Common myeloid progenitor, CD34-positive (primary cell): ENCODE measurements at regions not wholly inside any gene's neighbourhood (a gene's known extent, or its start where the extent isn't known, plus 50 kb on each side); places are given as distances from the start of the nearest gene placed in this dataset.

Experiments used
- CTCF ChIA-PET: fragments of 350-600 bp; sonication (Branson Sonifier 250); formaldehyde crosslinking; loops from one replicate; lab custom pipeline; 2021; ENCODE audit warnings: antibody characterized with exemption; lab: Charles Lee
- POLR2A ChIA-PET: fragments of 350-600 bp; sonication (Branson Sonifier 250); formaldehyde crosslinking; loops from one replicate; lab custom pipeline; 2021; ENCODE audit warnings: antibody characterized with exemption; lab: Charles Lee
- DNase-seq, 3 donors: peaks; one replicate each; pipeline versions ENCODE4 v3.0.0 to v3.0.0-alpha.2; 2013
- H3K27ac ChIP-seq, 2 experiments: 1 replicate in 1 of 2; 2 replicates in 1 of 2; pipeline ENCODE4 v1.7.0; 2013; ENCODE audit warnings: inconsistent platforms in 2 of 2, low read length in 2 of 2, mild to moderate bottlenecking in 2 of 2, low read depth in 1 of 2, moderate library complexity in 1 of 2; ENCODE audit not compliant: severe bottlenecking in 2 of 2, insufficient read depth in 1 of 2, poor library complexity in 1 of 2
- H3K27me3 ChIP-seq, 5 experiments: replicated peaks in 2 of 5; 1 replicate in 3 of 5; 2 replicates in 2 of 5; pipeline versions ENCODE4 v1.6.1 to v1.7.0; 2013; ENCODE audit warnings: low read length in 4 of 5, mild to moderate bottlenecking in 2 of 5, moderate library complexity in 2 of 5, inconsistent platforms in 1 of 5; ENCODE audit not compliant: insufficient read depth in 5 of 5, control insufficient read depth in 4 of 5
- H3K36me3 ChIP-seq, 4 experiments: 1 replicate in 2 of 4; 2 replicates in 2 of 4; pipeline versions ENCODE4 v1.6.1 to v1.7.0; 2013; ENCODE audit warnings: low read length in 3 of 4, control low read depth in 1 of 4, mild to moderate bottlenecking in 1 of 4; ENCODE audit not compliant: control insufficient read depth in 4 of 4, insufficient read depth in 4 of 4
- H3K4me1 ChIP-seq, 4 experiments: 1 replicate in 3 of 4; 2 replicates in 1 of 4; pipeline versions ENCODE4 v1.6.1 to v1.7.1; 2013; ENCODE audit warnings: low read length in 3 of 4, mild to moderate bottlenecking in 3 of 4, control low read depth in 1 of 4, inconsistent platforms in 1 of 4, moderate library complexity in 1 of 4; ENCODE audit not compliant: control insufficient read depth in 4 of 4, insufficient read depth in 4 of 4; ENCODE audit errors: control extremely low read depth in 1 of 4
- H3K4me3 ChIP-seq, 7 experiments: 1 replicate in 4 of 7; 2 replicates in 3 of 7; pipeline versions ENCODE4 v1.5.1 to v1.7.0; 2013; ENCODE audit warnings: mild to moderate bottlenecking in 7 of 7, low read length in 6 of 7, moderate library complexity in 6 of 7, inconsistent platforms in 2 of 7, low read depth in 2 of 7, control low read depth in 1 of 7; ENCODE audit not compliant: insufficient read depth in 4 of 7, control insufficient read depth in 1 of 7; ENCODE audit errors: extremely low read depth in 1 of 7
- H3K9me3 ChIP-seq, 5 experiments: 1 replicate in 4 of 5; 2 replicates in 1 of 5; pipeline versions ENCODE4 v1.6.1 to v1.7.1; 2013; ENCODE audit warnings: low read length in 4 of 5, mild to moderate bottlenecking in 2 of 5, inconsistent platforms in 1 of 5, low read depth in 1 of 5, moderate library complexity in 1 of 5; ENCODE audit not compliant: control insufficient read depth in 4 of 5, insufficient read depth in 2 of 5; ENCODE audit errors: control extremely low read depth in 1 of 5
- WGBS: methylation state at CpG from one replicate; pipeline ENCODE4 v1.1.5; 2013; ENCODE audit not compliant: insufficient coverage; 5-methylcytosine and 5-hydroxymethylcytosine counted together

DNA sequence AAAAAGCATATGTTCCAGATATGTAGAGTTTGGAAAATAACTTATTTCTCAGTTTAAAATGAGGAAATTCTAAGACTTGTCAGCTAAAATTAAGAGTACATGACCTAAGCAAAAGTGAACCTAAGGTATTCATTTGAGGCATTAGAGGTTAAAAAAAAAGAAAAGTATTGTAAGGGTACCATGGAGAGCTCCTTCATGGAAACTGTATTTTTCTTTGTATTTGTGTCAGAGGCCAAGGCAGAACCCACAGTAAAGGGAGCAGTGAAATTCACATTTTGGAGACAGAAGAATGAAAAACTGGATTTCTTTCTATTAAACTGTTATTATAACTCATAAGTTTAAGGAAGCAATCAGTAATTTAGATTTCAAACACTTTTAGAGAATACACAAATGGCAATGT lies 1494.8 kb downstream of the KCNT2 start:
- H3K9me3 ChIP-seq = no peaks in the 10 kb centered on the region
- no peak overlapping the region for H3K27ac ChIP-seq
- no peaks in the 10 kb centered on the region for H3K36me3 ChIP-seq
- no peak overlapping the region for H3K4me3 ChIP-seq
- ChIA-PET CTCF (interaction anchor here (0.6 kb wide), 1 partner anchor 480 kb away, joined by 4 read pairs; no protein-coding TSS in a partner anchor), POLR2A (no interaction called here)
- DNase-seq = no peak
- H3K4me1 ChIP-seq = no peaks in the 10 kb centered on the region
- H3K27me3 ChIP-seq = no peaks in the 10 kb centered on the region

DNA sequence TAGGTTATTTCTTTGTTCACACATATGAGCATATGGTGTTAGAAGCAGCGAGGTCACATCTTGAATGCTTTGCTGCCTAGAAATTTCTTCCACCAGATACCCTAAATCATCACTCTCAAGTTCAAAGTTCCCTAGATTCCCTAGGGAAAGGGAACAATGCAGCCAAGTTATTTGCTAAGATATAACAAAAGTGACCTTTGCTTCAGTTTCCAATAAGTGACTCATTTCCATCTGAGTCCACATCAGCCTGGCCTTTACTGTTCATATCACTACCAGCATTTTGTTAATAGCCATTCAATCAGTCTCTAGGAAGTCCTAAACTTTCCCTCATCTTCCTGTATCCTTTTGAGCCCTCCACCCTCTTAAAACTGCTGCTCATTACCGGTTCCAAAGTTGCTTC lies 1502.5 kb downstream of the KCNT2 start:
- no peaks in the 10 kb centered on the region for H3K4me1 ChIP-seq
- CTCF ChIA-PET = no interaction called here
- no peak for DNase-seq
- H3K4me3 ChIP-seq = no peak overlapping the region
- H3K27ac ChIP-seq = no peak overlapping the region
- POLR2A ChIA-PET = no interaction called here
- H3K36me3 ChIP-seq = no peaks in the 10 kb centered on the region
- 0% methylated on average over 1 of the region's 2 CpGs for WGBS
- H3K9me3 ChIP-seq = no peaks in the 10 kb centered on the region
- H3K27me3 ChIP-seq = no peaks in the 10 kb centered on the region

DNA sequence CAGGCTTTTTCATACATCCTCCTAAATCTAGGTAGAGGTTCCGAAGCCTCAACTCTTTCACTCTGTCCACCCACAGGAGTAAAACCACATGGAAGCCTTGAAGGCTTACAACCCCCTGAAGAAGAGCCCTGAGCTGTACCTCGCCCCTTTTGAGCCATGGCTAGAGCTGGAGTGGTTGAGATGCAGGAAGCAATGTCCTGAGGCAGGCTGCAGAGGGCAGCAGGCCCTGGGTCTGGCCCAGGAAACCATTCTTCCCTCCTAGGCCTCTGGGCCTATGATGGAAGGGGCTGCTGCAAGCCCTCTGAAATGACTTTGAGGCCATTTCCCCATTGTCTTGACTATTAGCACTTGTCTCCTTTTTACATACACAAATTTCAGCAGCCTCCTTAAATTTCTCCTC lies 1503.0 kb downstream of the KCNT2 start:
- WGBS = no CpG with 5 or more reads among the region's 2 CpGs
- no peaks in the 10 kb centered on the region for H3K4me1 ChIP-seq
- POLR2A ChIA-PET = no interaction called here
- H3K27ac ChIP-seq = no peak overlapping the region
- no peak for DNase-seq
- H3K9me3 ChIP-seq = no peaks in the 10 kb centered on the region
- CTCF ChIA-PET = no interaction called here
- H3K4me3 ChIP-seq = no peak overlapping the region
- H3K36me3 ChIP-seq = no peaks in the 10 kb centered on the region
- H3K27me3 ChIP-seq = no peaks in the 10 kb centered on the region

DNA sequence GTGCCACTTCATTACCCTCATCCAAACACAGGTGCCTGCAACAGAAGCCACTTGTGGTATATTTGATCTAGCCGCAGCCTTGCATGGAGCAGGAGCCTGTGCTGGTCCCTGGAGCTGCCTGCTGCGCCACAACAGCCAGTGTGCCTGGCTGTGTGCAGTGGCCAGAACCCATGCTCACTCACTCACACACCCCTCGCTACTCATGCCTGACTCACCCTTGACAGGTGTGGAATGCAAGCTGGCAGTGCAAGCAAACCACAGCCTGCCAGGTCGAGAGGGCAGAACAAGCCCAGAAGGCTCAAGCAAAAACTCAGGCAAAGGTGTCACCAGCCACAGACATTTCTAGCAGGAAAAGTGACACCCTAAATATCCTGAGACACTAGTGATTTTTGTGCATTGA lies 1510.9 kb downstream of the KCNT2 start:
- H3K27me3 ChIP-seq = no peaks in the 10 kb centered on the region
- H3K27ac ChIP-seq = no peak overlapping the region
- H3K36me3 ChIP-seq = no peaks in the 10 kb centered on the region
- ChIA-PET CTCF (no interaction called here), POLR2A (no interaction called here)
- no peaks in the 10 kb centered on the region for H3K9me3 ChIP-seq
- H3K4me1 ChIP-seq = no peaks in the 10 kb centered on the region
- 77% methylated on average over 2 of the region's 4 CpGs for WGBS
- no peak overlapping the region for H3K4me3 ChIP-seq
- DNase-seq = no peak

DNA sequence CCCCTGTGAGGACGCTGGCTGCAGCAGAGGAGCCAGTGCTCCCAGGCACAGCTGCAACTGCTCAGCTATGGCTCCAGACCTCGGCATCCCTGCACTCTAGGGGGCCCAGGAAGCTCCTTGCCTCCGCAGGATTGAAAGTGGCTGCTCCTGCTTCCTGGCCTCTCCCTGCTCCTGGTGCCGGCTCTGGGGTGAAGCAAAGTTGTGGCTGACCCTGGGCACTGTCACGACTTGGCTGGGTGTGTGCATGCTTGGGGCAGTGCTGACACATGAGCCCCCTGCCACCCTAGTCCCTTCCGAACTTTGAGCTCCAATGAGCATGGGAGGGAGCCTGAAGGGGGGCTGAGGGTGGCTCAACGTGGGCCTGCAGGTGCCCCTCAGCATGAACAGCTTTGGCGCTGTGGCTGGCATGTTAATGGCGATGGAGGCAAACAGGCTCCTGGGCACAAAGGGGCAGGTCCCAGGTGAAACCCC lies 1512.2 kb downstream of the KCNT2 start:
- 80% methylated on average over 9 of the region's 9 CpGs for WGBS
- Histone ChIP-seq H3K36me3 (no peaks in the 10 kb centered on the region), H3K4me3 (no peak overlapping the region), H3K27me3 (no peaks in the 10 kb centered on the region), H3K4me1 (no peaks in the 10 kb centered on the region), H3K9me3 (no peaks in the 10 kb centered on the region), H3K27ac (no peak overlapping the region)
- CTCF ChIA-PET = no interaction called here
- DNase-seq = no peak
- POLR2A ChIA-PET = no interaction called here

DNA sequence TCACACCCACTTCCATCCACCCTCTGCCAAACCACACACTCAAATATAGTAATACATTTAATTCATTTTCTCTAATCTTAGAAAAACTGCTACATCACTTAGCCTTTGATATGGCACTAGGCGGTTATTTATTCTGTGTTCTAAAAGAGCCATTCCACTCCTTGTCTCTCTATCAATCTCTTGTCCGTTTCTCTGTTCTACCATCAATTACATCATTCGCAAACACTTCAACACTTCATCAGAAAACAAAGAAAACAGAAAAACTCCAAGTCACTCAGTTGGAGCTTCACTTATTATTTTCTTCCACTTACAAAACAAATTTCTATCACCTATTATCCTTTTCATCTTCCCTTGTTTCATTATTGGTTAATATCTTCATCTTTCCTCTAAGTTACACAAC lies 1523.0 kb downstream of the KCNT2 start:
- POLR2A ChIA-PET = no interaction called here
- 93% methylated on average over 3 of the region's 3 CpGs for WGBS

DNA sequence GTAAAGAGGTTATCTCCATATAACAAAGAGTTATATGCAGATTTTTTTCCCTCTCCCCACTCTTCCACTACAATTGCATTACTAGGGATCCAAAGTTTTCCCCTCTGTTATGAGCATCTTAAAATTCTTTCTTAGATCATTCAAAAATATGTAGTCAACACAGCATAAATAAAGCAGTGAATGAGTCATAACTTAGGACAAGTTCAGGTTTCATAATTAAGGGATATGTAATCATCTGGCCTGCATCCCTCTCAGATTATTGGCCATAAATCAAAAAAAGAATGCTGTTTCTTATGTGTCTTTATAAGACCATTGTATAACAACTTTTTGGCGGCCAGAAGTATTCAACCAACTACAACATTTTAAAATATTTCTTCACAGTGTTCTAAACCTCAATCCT lies 1526.1 kb downstream of the KCNT2 start:
- no peaks in the 10 kb centered on the region for H3K9me3 ChIP-seq
- no peaks in the 10 kb centered on the region for H3K27me3 ChIP-seq
- no peak overlapping the region for H3K27ac ChIP-seq
- POLR2A ChIA-PET = no interaction called here
- CTCF ChIA-PET = no interaction called here
- H3K36me3 ChIP-seq = no peaks in the 10 kb centered on the region
- no peak for DNase-seq
- H3K4me1 ChIP-seq = no peaks in the 10 kb centered on the region
- no peak overlapping the region for H3K4me3 ChIP-seq
- WGBS = no CpG with 5 or more reads among the region's 1 CpG

More for the DNA sequence above, 1523.0 kb downstream of the KCNT2 start:
- Histone ChIP-seq H3K4me3 (no peak overlapping the region), H3K4me1 (no peaks in the 10 kb centered on the region), H3K27ac (no peak overlapping the region), H3K9me3 (no peaks in the 10 kb centered on the region), H3K36me3 (no peaks in the 10 kb centered on the region), H3K27me3 (no peaks in the 10 kb centered on the region)
- no peak for DNase-seq
- CTCF ChIA-PET = no interaction called here
